ENCODE measurements at regions not wholly inside any gene's neighbourhood (a gene's known extent, or its start where the extent isn't known, plus 50 kb on each side); places are given as distances from the start of the nearest gene placed in this dataset.

- DNase-seq (ENCODE audit: low spot score), result no peak
These were observed 271.9 kb downstream of the GPM6A start for GRCh38 chr4:175540151-175540550.

- DNase-seq (ENCODE audit: low spot score), result no peak
These were observed 271.3 kb downstream of the GPM6A start for GRCh38 chr4:175540732-175541131.

- no peak for DNase-seq (ENCODE audit: low spot score)
These were observed 269.3 kb downstream of the GPM6A start for GRCh38 chr4:175542786-175543185.

GRCh38 chr4:175559126-175559525 lies 252.9 kb downstream of the GPM6A start:
- DNase-seq (ENCODE audit: low spot score), result no peak

- no peak for DNase-seq (ENCODE audit: low spot score)
These were observed 252.5 kb downstream of the GPM6A start for GRCh38 chr4:175559526-175559925.

- peak; percentile 57 for DNase-seq (ENCODE audit: low spot score)
These were observed 251.5 kb downstream of the GPM6A start for GRCh38 chr4:175560604-175561003.

GRCh38 chr4:175561696-175562095 lies 250.4 kb downstream of the GPM6A start:
- DNase-seq (ENCODE audit: low spot score), result no peak

GRCh38 chr4:175562111-175562510 lies 250.0 kb downstream of the GPM6A start:
- DNase-seq (ENCODE audit: low spot score), result no peak

- DNase-seq (ENCODE audit: low spot score), result no peak
These were observed 249.5 kb downstream of the GPM6A start for GRCh38 chr4:175562542-175562941.
